Vagina (tissue), 2 donors: ENCODE measurements at regions not wholly inside any gene's neighbourhood (a gene's known extent, or its start where the extent isn't known, plus 50 kb on each side); places are given as distances from the start of the nearest gene placed in this dataset.

Experiments
- DNase-seq, 2 donors: peaks; one replicate each; pipeline ENCODE4 v3.0.0-alpha.2; 2017; ENCODE audit errors: extremely low spot score in 2 of 2
- H3K27ac ChIP-seq: fragments of 200-600 bp; sonication (generic); one replicate; pipeline ENCODE4 v1.5.1; 2019
- H3K27me3 ChIP-seq: fragments of 200-600 bp; sonication (generic); one replicate; pipeline ENCODE4 v1.5.1; 2019
- H3K36me3 ChIP-seq, 2 donors: fragments of 200-600 bp; sonication (generic); one replicate each; pipeline ENCODE4 v1.5.1; 2017 to 2019
- H3K4me1 ChIP-seq: fragments of 200-600 bp; sonication (generic); one replicate; pipeline ENCODE4 v1.5.1; 2019
- H3K4me3 ChIP-seq, 2 donors: fragments of 200-600 bp; sonication (generic); 1 replicate in 1 of 2; 2 replicates in 1 of 2; pipeline ENCODE4 v1.5.1; 2016 to 2019
- H3K9me3 ChIP-seq: fragments of 200-600 bp; sonication (generic); one replicate; pipeline ENCODE4 v1.5.1; 2019
- POLR2A ChIP-seq, 2 donors: fragments of 450-650 bp; IDR thresholded peaks; one replicate each; pipeline ENCODE4 v1.6.1; 2017; ENCODE audit warnings: antibody characterized with exemption in 2 of 2, mild to moderate bottlenecking in 2 of 2, moderate library complexity in 2 of 2
- POLR2AphosphoS5 ChIP-seq, 2 donors: sonication (generic); formaldehyde crosslinking; IDR thresholded peaks; one replicate each; pipeline ENCODE4 v1.9.0; 2017; ENCODE audit warnings: antibody characterized with exemption in 2 of 2, mild to moderate bottlenecking in 2 of 2, low read depth in 1 of 2; ENCODE audit not compliant: insufficient read depth in 1 of 2
- intact Hi-C: fragments of 100-400 bp; cut with DNase I; formaldehyde crosslinking; loops from one replicate; pipeline ENCODE4 v1.15.1; 2023
- TF ChIP-seq, protein P1 (sequence below), 3 experiments: fragments of 450-650 bp in 2 of 3; fragments of 200-600 bp in 1 of 3; sonication (generic) in 1 of 3; IDR thresholded peaks; one replicate each; pipeline ENCODE4 v1.5.1; 2017 to 2019; ENCODE audit warnings: antibody characterized with exemption in 3 of 3, mild to moderate bottlenecking in 2 of 3, moderate library complexity in 2 of 3

DNA sequence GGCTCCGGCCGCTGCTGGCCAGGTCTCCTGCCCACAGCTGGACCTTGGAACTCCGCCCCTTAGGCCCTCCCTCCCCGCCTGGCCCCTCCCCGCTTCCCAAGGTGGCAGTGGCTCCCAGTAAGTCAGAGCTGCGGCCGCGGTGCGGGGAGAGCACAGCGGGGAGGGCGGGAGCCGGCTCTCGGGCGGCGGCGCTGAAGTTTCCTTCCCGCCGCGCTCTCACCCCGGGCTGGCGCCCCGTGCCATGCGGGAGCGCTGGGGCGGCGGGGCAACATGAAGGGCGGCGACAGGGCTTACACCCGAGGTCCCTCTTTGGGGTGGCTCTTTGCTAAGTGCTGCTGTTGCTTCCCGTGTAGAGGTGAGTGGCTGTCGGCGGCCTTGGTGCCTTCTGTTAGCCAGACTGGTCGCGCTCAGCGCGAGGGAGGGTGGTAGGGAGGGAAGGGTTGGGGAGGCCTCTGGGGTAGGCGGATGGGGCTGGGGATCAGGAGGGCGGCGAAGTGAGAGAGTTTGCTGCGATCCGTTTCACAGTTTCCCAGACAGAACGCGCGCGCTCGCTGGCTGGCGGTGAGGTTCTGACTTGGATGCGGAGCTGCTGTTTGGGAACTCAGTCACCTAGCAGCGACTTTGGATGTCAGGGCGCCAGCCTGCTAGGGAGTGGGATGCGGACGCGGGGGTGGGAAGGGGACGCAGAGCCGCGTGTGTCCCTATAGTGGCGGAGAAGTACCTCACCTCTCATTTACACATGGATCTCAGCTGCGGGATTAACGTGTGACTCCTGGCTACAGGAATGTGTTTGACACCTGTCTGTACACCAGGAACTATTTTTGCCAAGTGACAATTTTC, 145.5 kb upstream of the UMPS start:
- Histone ChIP-seq H3K36me3 (no peaks in the 10 kb centered on the region), H3K4me1 (peaks cover 21% of the 10 kb centered on the region), H3K27ac (no peak overlapping the region), H3K9me3 (no peaks in the 10 kb centered on the region), H3K4me3 (peak overlapping the region; percentile 50 to 51), H3K27me3 (no peaks in the 10 kb centered on the region)
- intact Hi-C loops: no loop called here
- no peak for TF ChIP-seq POLR2A (IDR thresholded peaks at IDR 0.05)
- TF ChIP-seq POLR2AphosphoS5 (IDR thresholded peaks at IDR 0.05; ENCODE audit: insufficient read depth in 1 of 2, low read depth in 1 of 2): peak in 1 of 2 donors; percentile 24
- no peak for DNase-seq

DNA sequence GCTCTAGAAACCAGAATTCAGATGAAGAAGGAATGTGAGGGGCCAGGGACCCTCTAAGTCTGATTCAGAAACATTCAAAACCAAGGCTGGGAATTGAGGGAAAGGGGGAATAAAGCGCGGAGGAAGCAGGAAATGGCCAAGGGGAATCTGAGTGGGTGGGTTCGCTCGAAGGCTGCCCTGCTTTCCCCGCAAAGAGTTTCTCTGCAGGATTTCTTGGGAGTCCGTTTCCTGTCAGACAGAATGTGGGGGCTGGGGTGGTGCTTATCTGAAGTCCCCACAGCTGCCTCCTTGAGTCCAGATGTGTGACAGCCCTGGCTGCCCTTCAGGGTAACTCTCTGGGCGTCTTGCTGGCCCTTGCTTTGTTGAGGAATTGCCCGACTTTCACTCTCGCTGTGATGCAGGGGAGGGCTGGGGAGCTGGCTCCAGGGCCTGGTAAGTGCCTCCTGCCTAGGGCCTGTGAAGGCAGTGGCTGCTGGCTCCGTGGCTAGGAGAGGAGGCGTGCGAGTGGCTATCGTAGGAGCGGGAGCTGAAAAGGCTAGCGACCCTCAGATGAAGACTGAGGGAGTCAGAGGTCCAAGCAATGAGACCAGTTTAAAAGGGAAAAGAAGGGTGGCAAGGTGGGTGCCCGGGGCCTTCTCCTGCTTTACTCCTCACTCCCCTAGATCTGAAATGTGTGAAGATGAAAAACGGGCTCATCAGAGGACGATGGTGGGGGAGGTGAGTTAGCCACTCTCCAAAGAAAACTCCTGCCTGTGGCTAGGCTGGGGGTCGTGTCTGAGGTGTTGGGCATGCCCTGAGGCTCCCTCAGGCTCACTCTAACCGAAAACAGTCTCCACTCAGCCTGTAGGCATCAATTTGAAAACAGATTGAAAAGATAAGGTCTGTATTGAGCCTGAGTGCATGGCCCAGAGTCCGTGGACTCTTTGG, 143.9 kb upstream of the UMPS start:
- Histone ChIP-seq H3K27ac (no peak overlapping the region), H3K4me3 (no peak overlapping the region)
- intact Hi-C loops: no loop called here

DNA sequence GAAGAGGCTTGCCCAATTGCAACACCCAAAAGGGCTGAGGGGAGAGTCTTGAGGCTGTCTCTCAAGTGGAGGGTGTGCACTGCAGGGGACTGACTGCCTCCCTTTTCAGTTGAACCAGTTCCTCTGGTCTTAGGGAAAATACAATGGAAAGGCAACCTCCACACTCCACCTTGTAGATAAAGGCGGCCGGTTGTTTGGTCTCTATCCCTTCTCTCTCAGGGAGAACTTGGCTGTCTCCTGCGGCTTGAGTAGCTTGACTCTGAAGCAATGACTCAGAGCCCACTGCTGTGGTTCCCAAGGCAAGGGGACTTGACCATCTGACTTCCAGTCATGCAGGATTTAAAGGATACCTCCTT, 143.2 kb upstream of the UMPS start:
- no peaks in the 10 kb centered on the region for H3K36me3 ChIP-seq
- no peak for TF ChIP-seq POLR2A (IDR thresholded peaks at IDR 0.05)
- TF ChIP-seq, protein P1, sequence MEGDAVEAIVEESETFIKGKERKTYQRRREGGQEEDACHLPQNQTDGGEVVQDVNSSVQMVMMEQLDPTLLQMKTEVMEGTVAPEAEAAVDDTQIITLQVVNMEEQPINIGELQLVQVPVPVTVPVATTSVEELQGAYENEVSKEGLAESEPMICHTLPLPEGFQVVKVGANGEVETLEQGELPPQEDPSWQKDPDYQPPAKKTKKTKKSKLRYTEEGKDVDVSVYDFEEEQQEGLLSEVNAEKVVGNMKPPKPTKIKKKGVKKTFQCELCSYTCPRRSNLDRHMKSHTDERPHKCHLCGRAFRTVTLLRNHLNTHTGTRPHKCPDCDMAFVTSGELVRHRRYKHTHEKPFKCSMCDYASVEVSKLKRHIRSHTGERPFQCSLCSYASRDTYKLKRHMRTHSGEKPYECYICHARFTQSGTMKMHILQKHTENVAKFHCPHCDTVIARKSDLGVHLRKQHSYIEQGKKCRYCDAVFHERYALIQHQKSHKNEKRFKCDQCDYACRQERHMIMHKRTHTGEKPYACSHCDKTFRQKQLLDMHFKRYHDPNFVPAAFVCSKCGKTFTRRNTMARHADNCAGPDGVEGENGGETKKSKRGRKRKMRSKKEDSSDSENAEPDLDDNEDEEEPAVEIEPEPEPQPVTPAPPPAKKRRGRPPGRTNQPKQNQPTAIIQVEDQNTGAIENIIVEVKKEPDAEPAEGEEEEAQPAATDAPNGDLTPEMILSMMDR (IDR thresholded peaks at IDR 0.05): no peak
- no peak for TF ChIP-seq POLR2AphosphoS5 (IDR thresholded peaks at IDR 0.05; ENCODE audit: insufficient read depth in 1 of 2, low read depth in 1 of 2)
- H3K9me3 ChIP-seq: no peaks in the 10 kb centered on the region
- DNase-seq: no peak
- H3K4me3 ChIP-seq: no peak overlapping the region
- no peaks in the 10 kb centered on the region for H3K27me3 ChIP-seq
- no peak overlapping the region for H3K27ac ChIP-seq
- intact Hi-C loops: no loop called here
- peaks cover 21% of the 10 kb centered on the region for H3K4me1 ChIP-seq

More for the DNA sequence above, 143.9 kb upstream of the UMPS start:
- Histone ChIP-seq H3K36me3 (no peaks in the 10 kb centered on the region), H3K9me3 (no peaks in the 10 kb centered on the region), H3K27me3 (no peaks in the 10 kb centered on the region), H3K4me1 (peaks cover 21% of the 10 kb centered on the region)
- TF ChIP-seq POLR2AphosphoS5 (IDR thresholded peaks at IDR 0.05; ENCODE audit: insufficient read depth in 1 of 2, low read depth in 1 of 2) (no peak), POLR2A (IDR thresholded peaks at IDR 0.05) (no peak)
- TF ChIP-seq, protein P1 (IDR thresholded peaks at IDR 0.05): no peak
- no peak for DNase-seq

DNA sequence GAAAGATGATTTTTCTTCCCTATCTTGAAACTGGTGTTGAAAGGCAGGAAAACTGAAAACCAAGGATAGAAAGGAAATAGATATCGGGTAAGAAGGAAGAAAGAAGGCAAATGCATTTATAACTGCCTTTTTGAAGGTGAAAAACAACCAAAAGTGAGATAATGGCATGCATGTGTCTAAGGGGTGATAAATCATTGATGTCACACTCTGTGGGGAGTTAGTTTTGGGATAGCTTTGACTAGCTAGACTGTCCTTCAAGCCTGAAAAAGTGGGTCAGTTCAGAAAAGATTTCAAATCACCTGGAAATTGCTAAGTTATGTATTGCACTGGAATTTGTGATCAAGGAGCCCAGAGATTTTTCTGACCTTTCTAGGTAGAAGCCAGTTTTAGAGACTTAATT, 142.2 kb upstream of the UMPS start:
- Histone ChIP-seq H3K4me3 (no peak overlapping the region), H3K27ac (no peak overlapping the region), H3K4me1 (peaks cover 30% of the 10 kb centered on the region), H3K36me3 (no peaks in the 10 kb centered on the region), H3K9me3 (no peaks in the 10 kb centered on the region), H3K27me3 (no peaks in the 10 kb centered on the region)
- TF ChIP-seq POLR2AphosphoS5 (IDR thresholded peaks at IDR 0.05; ENCODE audit: insufficient read depth in 1 of 2, low read depth in 1 of 2) (no peak), POLR2A (IDR thresholded peaks at IDR 0.05) (no peak)
- TF ChIP-seq, protein P1 (IDR thresholded peaks at IDR 0.05): no peak
- DNase-seq: no peak
- intact Hi-C loops: no loop called here

DNA sequence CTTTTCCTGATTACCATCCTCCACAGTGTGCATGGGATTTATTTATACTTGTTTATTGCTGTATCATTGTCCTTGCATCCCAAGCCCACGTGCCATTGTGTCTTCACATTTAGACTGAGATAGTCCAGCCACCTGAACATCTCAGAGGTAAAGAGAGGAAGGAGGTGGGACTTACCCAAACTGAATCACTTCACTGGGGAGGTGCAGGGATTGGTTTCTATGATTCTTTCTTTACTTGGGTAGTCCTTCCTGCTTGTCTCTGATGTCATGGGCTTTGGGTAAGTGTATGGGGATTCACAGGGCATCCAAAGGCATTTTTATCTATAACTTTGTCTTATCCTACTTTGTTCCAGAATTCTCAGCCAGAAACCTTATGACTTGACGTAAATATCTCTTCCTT, 141.5 kb upstream of the UMPS start:
- H3K4me1 ChIP-seq: peaks cover 31% of the 10 kb centered on the region
- no peaks in the 10 kb centered on the region for H3K9me3 ChIP-seq
- intact Hi-C loops: no loop called here
- no peak for DNase-seq
- no peak overlapping the region for H3K27ac ChIP-seq
- H3K4me3 ChIP-seq: no peak overlapping the region
- H3K36me3 ChIP-seq: no peaks in the 10 kb centered on the region
- no peaks in the 10 kb centered on the region for H3K27me3 ChIP-seq
- no peak for TF ChIP-seq POLR2AphosphoS5 (IDR thresholded peaks at IDR 0.05; ENCODE audit: insufficient read depth in 1 of 2, low read depth in 1 of 2)
- TF ChIP-seq, protein P1 (IDR thresholded peaks at IDR 0.05): no peak
